H1 (cell line): ENCODE measurements at regions not wholly inside any gene's neighbourhood (a gene's known extent, or its start where the extent isn't known, plus 50 kb on each side); places are given as distances from the start of the nearest gene placed in this dataset.

Experiments used
- BACH1 ChIP-seq: IDR thresholded peaks from 2 replicates; pipeline ENCODE4 v1.6.1; 2012; ENCODE audit warnings: low read length, improper control_type of control experiment
- CBX5 ChIP-seq: fragments of 300-800, 300-1000 bp; sonication (generic); IDR thresholded peaks from 2 replicates; pipeline ENCODE4 v1.7.1; 2016; ENCODE audit warnings: antibody characterized with exemption, low read length, low read depth
- CEBPB ChIP-seq: IDR thresholded peaks from 2 replicates; pipeline ENCODE4 v1.6.1; 2012; ENCODE audit warnings: low read depth, low read length
- CREB1 ChIP-seq: IDR thresholded peaks from 2 replicates; pipeline ENCODE4 v1.6.1; 2012; ENCODE audit warnings: inconsistent platforms
- CTBP2 ChIP-seq: IDR thresholded peaks from 2 replicates; pipeline ENCODE4 v1.7.0; 2011; ENCODE audit warnings: borderline replicate concordance, mild to moderate bottlenecking, moderate library complexity, mixed read lengths, low read length; ENCODE audit not compliant: insufficient read depth, insufficient read length
- EGR1 ChIP-seq: IDR thresholded peaks from 2 replicates; pipeline ENCODE4 v1.6.1; 2011; ENCODE audit warnings: low read depth, low read length, borderline replicate concordance
- HDAC6 ChIP-seq: IDR thresholded peaks from one replicate; pipeline ENCODE4 v1.7.1; 2012; ENCODE audit warnings: low read depth, mild to moderate bottlenecking, inconsistent platforms, low read length, moderate library complexity
- JUND ChIP-seq: IDR thresholded peaks from 2 replicates; pipeline ENCODE4 v1.6.1; 2011; ENCODE audit warnings: mild to moderate bottlenecking, improper control_type of control experiment, low read length
- POLR2A ChIP-seq, 2 experiments: IDR thresholded peaks; 1 replicate in 1 of 2; 2 replicates in 1 of 2; pipeline ENCODE4 v1.6.1; 2011; ENCODE audit warnings: low read depth in 2 of 2, low read length in 2 of 2, mild to moderate bottlenecking in 2 of 2; ENCODE audit errors: control extremely low read depth in 1 of 2
- SIN3A ChIP-seq, 2 experiments: IDR thresholded peaks in 1 of 2; conservative IDR thresholded peaks in 1 of 2; 2 replicates each; pipeline ENCODE4 v1.6.1; 2011 to 2012; ENCODE audit warnings: low read length in 2 of 2, improper control_type of control experiment in 1 of 2, low read depth in 1 of 2, mild to moderate bottlenecking in 1 of 2
- TF ChIP-seq, protein P1 (sequence below): fragments of 300-600 bp; sonication (generic); IDR thresholded peaks from 2 replicates; pipeline ENCODE4 v1.7.1; 2012; ENCODE audit warnings: low read length, moderate library complexity, mild to moderate bottlenecking, inconsistent platforms; ENCODE audit not compliant: insufficient replicate concordance
- TF ChIP-seq, protein P2 (sequence below): IDR thresholded peaks from 2 replicates; pipeline ENCODE4 v1.6.1; 2011; ENCODE audit warnings: low read length, improper control_type of control experiment

DNA sequence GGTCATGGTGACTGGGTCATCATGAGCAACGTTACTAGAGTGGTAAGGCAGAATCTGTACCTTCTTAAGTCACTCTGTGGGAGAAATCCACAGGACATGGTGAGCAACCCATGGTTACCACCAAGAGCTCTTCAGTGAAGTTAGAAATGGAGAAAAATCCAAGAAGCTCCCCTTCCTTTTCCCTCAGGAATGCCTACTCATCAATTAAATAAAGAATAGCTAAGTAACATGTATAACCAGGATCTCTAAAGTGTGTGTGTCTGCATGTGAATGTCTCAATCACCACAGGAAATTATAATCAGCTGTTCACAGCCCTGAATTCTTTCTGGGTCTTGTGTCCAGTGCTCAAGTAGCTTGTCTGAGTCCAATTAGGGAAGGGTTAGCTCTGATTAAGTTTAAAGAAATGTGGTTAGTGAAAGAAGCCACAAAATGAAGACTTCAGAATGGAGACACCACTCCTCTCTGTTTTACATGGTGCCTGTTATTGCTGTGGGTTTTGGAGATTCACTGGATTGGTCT lies 73.2 kb downstream of the SEM1 start (continued):
- TF ChIP-seq, protein P1, sequence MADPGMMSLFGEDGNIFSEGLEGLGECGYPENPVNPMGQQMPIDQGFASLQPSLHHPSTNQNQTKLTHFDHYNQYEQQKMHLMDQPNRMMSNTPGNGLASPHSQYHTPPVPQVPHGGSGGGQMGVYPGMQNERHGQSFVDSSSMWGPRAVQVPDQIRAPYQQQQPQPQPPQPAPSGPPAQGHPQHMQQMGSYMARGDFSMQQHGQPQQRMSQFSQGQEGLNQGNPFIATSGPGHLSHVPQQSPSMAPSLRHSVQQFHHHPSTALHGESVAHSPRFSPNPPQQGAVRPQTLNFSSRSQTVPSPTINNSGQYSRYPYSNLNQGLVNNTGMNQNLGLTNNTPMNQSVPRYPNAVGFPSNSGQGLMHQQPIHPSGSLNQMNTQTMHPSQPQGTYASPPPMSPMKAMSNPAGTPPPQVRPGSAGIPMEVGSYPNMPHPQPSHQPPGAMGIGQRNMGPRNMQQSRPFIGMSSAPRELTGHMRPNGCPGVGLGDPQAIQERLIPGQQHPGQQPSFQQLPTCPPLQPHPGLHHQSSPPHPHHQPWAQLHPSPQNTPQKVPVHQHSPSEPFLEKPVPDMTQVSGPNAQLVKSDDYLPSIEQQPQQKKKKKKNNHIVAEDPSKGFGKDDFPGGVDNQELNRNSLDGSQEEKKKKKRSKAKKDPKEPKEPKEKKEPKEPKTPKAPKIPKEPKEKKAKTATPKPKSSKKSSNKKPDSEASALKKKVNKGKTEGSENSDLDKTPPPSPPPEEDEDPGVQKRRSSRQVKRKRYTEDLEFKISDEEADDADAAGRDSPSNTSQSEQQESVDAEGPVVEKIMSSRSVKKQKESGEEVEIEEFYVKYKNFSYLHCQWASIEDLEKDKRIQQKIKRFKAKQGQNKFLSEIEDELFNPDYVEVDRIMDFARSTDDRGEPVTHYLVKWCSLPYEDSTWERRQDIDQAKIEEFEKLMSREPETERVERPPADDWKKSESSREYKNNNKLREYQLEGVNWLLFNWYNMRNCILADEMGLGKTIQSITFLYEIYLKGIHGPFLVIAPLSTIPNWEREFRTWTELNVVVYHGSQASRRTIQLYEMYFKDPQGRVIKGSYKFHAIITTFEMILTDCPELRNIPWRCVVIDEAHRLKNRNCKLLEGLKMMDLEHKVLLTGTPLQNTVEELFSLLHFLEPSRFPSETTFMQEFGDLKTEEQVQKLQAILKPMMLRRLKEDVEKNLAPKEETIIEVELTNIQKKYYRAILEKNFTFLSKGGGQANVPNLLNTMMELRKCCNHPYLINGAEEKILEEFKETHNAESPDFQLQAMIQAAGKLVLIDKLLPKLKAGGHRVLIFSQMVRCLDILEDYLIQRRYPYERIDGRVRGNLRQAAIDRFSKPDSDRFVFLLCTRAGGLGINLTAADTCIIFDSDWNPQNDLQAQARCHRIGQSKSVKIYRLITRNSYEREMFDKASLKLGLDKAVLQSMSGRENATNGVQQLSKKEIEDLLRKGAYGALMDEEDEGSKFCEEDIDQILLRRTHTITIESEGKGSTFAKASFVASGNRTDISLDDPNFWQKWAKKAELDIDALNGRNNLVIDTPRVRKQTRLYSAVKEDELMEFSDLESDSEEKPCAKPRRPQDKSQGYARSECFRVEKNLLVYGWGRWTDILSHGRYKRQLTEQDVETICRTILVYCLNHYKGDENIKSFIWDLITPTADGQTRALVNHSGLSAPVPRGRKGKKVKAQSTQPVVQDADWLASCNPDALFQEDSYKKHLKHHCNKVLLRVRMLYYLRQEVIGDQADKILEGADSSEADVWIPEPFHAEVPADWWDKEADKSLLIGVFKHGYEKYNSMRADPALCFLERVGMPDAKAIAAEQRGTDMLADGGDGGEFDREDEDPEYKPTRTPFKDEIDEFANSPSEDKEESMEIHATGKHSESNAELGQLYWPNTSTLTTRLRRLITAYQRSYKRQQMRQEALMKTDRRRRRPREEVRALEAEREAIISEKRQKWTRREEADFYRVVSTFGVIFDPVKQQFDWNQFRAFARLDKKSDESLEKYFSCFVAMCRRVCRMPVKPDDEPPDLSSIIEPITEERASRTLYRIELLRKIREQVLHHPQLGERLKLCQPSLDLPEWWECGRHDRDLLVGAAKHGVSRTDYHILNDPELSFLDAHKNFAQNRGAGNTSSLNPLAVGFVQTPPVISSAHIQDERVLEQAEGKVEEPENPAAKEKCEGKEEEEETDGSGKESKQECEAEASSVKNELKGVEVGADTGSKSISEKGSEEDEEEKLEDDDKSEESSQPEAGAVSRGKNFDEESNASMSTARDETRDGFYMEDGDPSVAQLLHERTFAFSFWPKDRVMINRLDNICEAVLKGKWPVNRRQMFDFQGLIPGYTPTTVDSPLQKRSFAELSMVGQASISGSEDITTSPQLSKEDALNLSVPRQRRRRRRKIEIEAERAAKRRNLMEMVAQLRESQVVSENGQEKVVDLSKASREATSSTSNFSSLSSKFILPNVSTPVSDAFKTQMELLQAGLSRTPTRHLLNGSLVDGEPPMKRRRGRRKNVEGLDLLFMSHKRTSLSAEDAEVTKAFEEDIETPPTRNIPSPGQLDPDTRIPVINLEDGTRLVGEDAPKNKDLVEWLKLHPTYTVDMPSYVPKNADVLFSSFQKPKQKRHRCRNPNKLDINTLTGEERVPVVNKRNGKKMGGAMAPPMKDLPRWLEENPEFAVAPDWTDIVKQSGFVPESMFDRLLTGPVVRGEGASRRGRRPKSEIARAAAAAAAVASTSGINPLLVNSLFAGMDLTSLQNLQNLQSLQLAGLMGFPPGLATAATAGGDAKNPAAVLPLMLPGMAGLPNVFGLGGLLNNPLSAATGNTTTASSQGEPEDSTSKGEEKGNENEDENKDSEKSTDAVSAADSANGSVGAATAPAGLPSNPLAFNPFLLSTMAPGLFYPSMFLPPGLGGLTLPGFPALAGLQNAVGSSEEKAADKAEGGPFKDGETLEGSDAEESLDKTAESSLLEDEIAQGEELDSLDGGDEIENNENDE: no peak
- TF ChIP-seq POLR2A (IDR thresholded peaks at IDR 0.05; ENCODE audit: control extremely low read depth in 1 of 2, low read depth in 2 of 2, low read length in 2 of 2) (no peak), JUND (no peak), SIN3A (conservative IDR thresholded peaks at IDR 0.05 in 1 of 2, IDR thresholded peaks at IDR 0.05 in 1 of 2; ENCODE audit: low read depth in 1 of 2, low read length in 2 of 2) (no peak), CREB1 (no peak), CEBPB (no peak), HDAC6 (no peak), EGR1 (no peak), CTBP2 (no peak), CBX5 (no peak), BACH1 (no peak)
- TF ChIP-seq, protein P2, sequence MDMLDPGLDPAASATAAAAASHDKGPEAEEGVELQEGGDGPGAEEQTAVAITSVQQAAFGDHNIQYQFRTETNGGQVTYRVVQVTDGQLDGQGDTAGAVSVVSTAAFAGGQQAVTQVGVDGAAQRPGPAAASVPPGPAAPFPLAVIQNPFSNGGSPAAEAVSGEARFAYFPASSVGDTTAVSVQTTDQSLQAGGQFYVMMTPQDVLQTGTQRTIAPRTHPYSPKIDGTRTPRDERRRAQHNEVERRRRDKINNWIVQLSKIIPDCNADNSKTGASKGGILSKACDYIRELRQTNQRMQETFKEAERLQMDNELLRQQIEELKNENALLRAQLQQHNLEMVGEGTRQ: no peak
- TF ChIP-seq, all 59 proteins: peak for 0
